ENCODE measurements at regions not wholly inside any gene's neighbourhood (a gene's known extent, or its start where the extent isn't known, plus 50 kb on each side); places are given as distances from the start of the nearest gene placed in this dataset.

- no peak for DNase-seq (ENCODE audit: low spot score)
Observed at GRCh38 chr13:72346716-72347115, 380.7 kb downstream of the MZT1 start.

- DNase-seq (ENCODE audit: low spot score) = no peak
Observed at GRCh38 chr13:72342364-72342763, 385.1 kb downstream of the MZT1 start.

GRCh38 chr13:72341904-72342303, 385.5 kb downstream of the MZT1 start:
- no peak for DNase-seq (ENCODE audit: low spot score)

GRCh38 chr13:72317346-72318109, 409.9 kb downstream of the MZT1 start:
- peak; percentile 58 for DNase-seq (ENCODE audit: low spot score)

- peak; percentile 23 for DNase-seq (ENCODE audit: low spot score)
Observed at GRCh38 chr13:72316716-72317115, 410.7 kb downstream of the MZT1 start.

GRCh38 chr13:72315312-72315711, 412.1 kb downstream of the MZT1 start:
- DNase-seq (ENCODE audit: low spot score) = no peak

- no peak for DNase-seq (ENCODE audit: low spot score)
Observed at GRCh38 chr13:72314210-72314609, 413.2 kb downstream of the MZT1 start.

GRCh38 chr13:72313546-72313945, 413.9 kb downstream of the MZT1 start:
- no peak for DNase-seq (ENCODE audit: low spot score)

- no peak for DNase-seq (ENCODE audit: low spot score)
Observed at GRCh38 chr13:72303941-72304746, 423.3 kb downstream of the MZT1 start.

- no peak for DNase-seq (ENCODE audit: low spot score)
Observed at GRCh38 chr13:72296246-72296645, 429.2 kb upstream of the DACH1 start.

GRCh38 chr13:72295153-72295552, 428.1 kb upstream of the DACH1 start:
- no peak for DNase-seq (ENCODE audit: low spot score)

GRCh38 chr13:72293206-72293605, 426.2 kb upstream of the DACH1 start:
- no peak for DNase-seq (ENCODE audit: low spot score)

- no peak for DNase-seq (ENCODE audit: low spot score)
Observed at GRCh38 chr13:72290962-72291681, 424.1 kb upstream of the DACH1 start.

- DNase-seq (ENCODE audit: low spot score) = no peak
Observed at GRCh38 chr13:72286421-72286820, 419.4 kb upstream of the DACH1 start.

- DNase-seq (ENCODE audit: low spot score) = no peak
Observed at GRCh38 chr13:72284791-72285190, 417.8 kb upstream of the DACH1 start.

- DNase-seq (ENCODE audit: low spot score) = no peak
Observed at GRCh38 chr13:72261732-72262131, 394.7 kb upstream of the DACH1 start.

- no peak for DNase-seq (ENCODE audit: low spot score)
Observed at GRCh38 chr13:72259528-72259927, 392.5 kb upstream of the DACH1 start.

- DNase-seq (ENCODE audit: low spot score) = no peak
Observed at GRCh38 chr13:72258340-72258981, 391.5 kb upstream of the DACH1 start.

- peak; percentile 70 for DNase-seq (ENCODE audit: low spot score)
Observed at GRCh38 chr13:72255908-72256307, 388.9 kb upstream of the DACH1 start.

GRCh38 chr13:72253754-72254153, 386.8 kb upstream of the DACH1 start:
- no peak for DNase-seq (ENCODE audit: low spot score)

- DNase-seq (ENCODE audit: low spot score) = no peak
Observed at GRCh38 chr13:72246396-72246795, 379.4 kb upstream of the DACH1 start.

GRCh38 chr13:72244788-72245187, 377.8 kb upstream of the DACH1 start:
- no peak for DNase-seq (ENCODE audit: low spot score)

Measured in pons (tissue), 1 donor.